Smooth muscle cell of the brain vasculature (primary cell): ENCODE measurements at regions not wholly inside any gene's neighbourhood (a gene's known extent, or its start where the extent isn't known, plus 50 kb on each side); places are given as distances from the start of the nearest gene placed in this dataset.
"Not testable (repeated sequence)": the region's sequence is repeated elsewhere in the genome, so short reads cannot be mapped to it uniquely, and the experiment has no call there.

Source experiments
- DNase-seq: peaks from one replicate; pipeline ENCODE4 v3.0.0-alpha.2; 2012; ENCODE audit warnings: low read depth, low spot score

- DNase-seq: not testable (repeated sequence)
These were observed 105.5 kb downstream of the BUD13 start for GRCh38 chr11:116667318-116667717.

DNA sequence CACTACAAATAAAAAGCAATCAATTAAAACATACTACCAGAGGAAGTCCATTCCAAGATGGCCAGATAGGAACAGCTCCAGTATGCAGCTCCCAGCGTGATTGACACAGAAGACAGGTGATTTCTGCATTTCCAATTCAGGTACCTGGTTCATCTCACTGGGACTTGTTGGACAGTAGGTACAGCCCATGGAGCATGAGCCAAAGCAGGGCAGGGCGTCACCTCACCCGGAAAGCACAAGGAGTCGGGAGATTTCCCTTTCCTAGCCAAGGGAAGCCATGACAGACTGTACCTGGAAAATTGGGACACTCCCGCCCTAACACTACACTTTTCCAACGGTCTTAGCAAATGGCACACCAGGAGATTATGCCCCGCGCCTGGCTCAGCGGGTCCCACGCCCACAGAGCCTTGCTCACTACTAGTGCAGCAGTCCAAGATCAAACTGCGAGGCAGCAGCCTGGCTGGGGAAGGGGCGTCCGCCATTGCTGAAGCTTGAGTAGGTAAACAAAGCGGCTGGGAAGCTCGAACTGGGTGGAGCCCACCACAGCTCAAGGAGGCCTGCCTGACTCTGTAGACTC is 106.0 kb downstream of the BUD13 start:
- not testable (repeated sequence) for DNase-seq

DNA sequence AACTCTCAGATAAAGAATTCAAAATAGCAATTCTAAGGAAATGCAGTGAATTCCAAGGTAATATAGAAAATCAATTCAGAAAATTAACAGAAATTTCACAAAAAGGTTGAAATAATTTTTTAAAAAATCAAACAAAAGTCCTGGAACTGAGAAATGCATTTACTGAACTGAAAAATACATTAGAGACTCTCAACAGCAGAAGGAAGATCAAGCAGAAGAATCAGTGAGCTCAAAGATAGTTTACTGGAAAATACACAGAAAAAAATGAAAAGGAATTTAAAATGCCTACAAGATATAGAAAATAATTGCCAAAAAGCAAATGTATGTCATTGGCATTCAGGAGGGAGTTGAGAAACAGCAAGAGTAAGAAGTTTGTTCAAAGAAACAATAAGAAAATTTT is 107.3 kb downstream of the BUD13 start:
- DNase-seq: no peak

DNA sequence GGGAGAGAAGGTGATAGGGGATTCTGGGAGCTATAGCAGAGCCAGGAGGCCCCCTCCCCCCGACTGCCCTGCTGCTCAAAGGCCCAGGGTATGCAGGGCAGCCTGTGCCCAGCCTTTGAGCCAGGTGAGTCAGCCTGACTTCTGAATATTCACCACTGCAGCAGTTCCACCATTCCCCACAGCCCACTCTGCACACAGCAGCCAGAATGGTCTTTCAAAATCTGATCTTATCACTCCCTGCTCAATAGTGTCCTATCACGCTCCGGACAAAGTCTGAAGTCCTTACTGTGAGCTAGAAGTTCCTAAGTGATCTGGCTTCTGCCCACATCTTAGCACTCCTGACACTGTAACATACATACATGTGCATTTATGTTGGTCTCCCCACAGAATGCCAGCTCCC is 111.7 kb downstream of the BUD13 start:
- no peak for DNase-seq

GRCh38 chr11:116660011-116660410 is 112.8 kb downstream of the BUD13 start:
- DNase-seq: no peak

DNA sequence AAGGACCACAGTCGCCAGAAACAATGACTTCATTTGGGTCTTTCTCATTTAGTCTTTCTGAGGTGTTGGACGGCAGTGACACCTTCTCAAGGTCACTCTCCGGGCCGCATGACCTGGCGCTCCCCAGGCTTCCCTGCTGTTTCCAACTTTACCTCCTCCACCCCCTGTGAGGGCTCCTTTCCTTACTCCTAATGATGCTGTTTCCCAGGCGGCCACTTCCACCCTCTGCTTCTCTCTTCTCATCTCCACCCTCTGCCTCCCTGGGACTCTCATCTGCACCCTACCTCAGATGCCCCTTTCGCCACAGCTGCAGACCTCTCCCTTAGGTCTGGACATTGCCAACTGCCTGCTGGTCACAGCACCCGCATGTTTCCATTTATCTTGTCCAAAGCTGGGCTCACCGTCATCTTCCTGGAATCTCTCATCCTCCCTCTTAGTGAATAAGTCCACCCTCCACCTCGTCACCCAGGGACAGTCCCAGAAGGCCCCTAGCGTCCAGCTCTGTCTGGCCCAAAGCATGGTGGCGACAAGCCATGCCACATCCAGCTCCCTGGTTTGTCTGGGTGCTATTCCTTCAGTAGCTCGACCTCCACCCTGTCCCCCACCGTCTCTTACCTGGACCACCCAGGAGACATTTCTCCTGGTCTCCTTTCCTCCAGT is 113.8 kb downstream of the BUD13 start:
- no peak for DNase-seq

GRCh38 chr11:116657842-116658825 is 114.7 kb downstream of the BUD13 start:
- DNase-seq: no peak

GRCh38 chr11:116656011-116656410 is 116.8 kb downstream of the BUD13 start:
- DNase-seq: no peak

DNA sequence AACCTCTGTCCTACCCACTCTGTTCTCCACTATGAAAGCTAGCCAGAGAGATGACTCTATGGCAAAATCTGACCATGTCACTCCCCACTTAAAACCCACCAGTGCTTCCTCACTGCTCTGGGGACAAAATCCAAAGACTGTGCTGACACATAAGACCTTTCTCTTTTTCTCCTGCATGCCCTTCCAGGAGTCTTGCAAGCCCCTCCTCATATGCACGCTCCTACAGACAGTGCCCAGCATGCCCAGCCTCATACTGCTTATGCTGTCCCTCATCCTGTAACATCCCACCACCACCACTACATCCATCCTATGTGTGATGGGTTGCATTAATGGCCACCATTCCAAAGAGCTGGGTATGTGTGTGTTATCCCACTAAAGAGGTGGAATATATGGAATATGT is 118.3 kb downstream of the BUD13 start:
- DNase-seq: no peak

DNA sequence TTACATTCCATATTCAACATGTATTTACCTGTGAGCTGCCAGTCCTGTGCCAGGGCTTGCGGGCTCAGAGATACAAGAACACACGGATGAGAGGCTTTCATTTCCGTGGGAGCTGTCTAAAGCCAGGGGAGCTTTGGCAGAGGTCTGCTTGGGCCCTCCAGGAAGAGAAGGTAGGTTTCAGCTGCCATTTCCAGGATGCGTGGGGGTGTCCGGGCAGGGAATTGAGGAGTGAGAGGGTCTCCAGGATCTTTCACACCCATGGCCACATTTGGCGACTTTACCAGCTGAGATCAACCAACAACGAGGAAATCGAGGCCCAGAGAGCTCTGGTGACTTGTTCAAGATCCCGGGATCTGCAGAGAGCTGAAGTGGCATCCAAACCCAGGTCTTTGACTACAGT is 119.6 kb downstream of the BUD13 start:
- DNase-seq: no peak

DNA sequence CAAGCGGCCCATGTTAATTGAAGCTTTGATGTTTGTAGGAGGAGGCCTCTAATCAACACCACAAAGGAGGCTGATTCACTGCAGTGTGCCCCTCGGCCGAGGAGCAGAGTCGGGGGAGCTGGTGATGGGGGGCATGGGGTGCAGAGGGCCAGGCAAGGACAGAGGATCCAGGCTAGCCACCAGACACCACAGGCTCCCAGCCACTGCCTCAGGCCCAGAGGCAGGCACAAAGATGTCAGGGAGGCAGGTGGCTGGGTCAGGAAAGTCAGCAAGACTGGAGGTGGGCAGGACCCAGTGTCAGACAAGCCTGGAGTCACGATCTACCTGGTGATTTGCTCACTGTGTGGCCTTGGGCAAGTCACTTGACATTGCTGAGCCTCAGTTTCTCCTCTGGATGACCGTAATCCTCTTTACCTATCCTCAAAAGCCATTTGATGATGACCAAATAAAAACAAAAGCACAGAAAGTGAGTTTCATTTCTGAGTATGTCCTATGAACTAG is 121.0 kb downstream of the BUD13 start:
- no peak for DNase-seq

DNA sequence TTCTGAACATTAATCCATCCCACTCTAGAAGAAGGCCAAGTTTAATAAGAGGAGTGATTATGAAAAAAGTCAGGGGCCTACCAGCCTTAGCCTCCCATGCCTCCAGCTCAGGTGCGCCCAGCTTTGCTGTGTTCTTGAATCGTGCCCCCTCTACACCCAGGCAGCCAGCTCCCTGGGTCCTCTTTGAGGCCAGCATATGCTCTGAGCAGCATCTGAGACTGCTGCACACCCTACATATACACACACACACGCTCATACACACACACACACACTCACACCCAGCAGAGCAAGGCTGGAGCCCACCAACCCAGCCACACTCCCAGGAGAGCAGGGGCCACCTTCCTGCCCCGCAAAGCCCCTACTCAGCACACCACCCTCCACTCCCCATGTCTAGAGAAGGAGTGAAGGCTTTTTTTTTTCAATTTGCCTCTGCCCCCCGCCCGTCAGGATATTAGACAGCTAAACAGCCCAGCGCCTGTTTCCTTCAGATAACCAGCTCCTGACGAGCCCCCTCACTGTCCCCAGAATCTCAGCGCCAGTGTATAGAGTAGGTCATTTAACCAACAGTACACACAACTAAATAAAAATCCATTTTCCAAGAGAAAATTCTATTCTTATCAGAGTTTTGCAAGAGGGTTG is 121.6 kb downstream of the BUD13 start:
- no peak for DNase-seq

DNA sequence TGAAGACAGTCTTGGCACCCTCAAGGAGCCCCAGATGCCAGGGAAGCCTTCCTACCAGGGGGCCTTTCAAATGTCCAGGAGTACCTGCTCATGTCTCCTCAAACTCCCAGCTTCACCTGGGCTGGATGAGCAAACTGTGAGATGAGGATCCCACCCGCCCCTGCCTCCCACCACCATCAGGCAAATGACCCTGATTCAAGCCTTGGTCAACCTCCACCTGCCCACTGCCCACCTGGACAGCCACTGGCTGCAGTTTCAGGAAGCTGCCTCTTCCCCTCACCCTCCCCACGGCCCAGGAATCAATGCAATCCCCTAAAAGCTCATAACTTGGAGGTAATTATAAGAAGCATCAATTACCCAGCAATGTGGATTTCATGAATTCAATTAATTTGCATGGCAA is 122.7 kb downstream of the BUD13 start:
- no peak for DNase-seq

- DNase-seq: no peak
These were observed 123.5 kb downstream of the BUD13 start for GRCh38 chr11:116649268-116649667.

DNA sequence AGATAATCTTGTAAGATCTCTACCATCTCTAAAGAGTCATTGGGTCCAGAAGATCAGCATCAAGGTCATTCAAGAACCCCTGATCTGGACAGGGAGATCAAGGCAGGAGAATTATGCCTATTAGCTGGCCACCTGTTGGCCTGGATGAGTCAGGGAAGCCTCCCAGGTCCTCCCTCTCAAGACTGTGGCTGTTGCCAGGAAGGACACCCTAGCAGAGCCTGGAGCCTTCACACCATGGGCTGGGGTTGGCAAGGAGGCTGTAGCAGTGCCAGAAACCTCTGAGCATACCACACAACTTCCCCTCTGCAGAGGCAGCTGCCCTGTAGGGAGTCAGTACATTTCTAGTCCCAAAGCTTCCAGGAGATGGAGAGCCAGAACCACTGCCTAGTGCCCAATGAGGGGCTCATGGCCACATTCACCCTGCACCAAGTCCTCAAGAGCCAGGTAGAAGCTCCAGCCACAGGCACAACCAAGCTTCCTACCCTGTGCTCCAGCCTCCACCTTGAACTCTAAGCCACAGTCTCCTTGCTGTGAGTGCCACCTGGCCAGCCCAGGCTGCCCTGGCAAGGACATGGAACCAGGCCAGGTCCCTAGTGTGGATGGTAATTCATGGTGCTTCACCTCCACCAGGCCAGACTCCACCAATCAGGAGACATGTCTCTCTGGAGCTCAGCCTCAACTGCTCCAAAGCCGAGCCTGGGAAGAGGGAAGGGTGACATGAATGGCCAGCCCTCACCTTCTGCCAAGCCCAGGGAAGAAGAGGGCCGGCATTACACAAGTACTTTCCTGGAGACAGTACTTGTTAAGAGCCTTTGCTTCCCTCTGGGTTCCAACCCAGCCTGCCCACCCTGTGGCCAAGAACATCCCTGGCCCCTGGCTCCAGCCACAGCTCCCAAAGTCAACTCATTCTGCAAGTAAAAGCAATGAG is 124.3 kb downstream of the BUD13 start:
- DNase-seq: no peak

DNA sequence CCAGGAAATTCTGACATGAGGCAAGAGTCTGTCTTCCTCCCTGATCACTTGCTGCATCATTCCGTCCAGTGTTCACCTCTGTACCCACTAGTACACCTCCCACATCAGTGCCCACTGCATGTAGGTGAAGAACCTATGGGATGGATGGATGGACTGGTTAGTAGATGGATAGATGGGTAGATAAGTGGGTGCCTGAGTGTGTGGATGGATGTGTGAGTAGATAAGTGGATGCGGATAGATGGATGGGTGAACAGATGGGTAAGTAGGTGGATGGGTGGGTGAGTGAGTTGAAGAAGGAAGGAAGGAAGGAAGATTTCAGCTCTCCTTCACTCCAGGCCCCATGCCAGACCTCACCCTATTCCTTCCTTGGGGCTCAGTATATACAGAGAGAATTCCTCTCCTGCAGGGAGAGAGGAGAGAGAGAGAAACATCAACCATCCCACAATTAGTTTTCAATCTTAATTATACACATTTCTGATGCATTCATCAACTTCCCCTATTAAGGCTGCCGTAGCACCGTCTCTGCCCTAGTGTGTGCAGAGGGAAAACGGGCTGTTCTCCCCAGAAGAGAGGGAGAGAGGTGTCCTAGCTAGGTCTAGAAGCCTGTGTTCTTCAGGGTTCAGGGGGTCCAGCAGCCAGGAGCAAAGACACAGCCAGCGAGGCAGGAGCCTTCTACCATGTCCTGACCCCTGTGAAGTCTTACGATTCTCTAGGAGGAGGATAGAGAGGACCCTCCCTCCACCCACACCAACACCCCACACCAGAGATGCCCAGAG is 125.3 kb downstream of the BUD13 start:
- DNase-seq: no peak

- no peak for DNase-seq
These were observed 126.6 kb downstream of the BUD13 start for GRCh38 chr11:116646191-116646590.

- DNase-seq: no peak
These were observed 127.9 kb downstream of the BUD13 start for GRCh38 chr11:116644941-116645305.

GRCh38 chr11:116644201-116644940 is 128.4 kb downstream of the BUD13 start:
- no peak for DNase-seq
